Colonic mucosa (tissue), 4 donors: ENCODE measurements at regions not wholly inside any gene's neighbourhood (a gene's known extent, or its start where the extent isn't known, plus 50 kb on each side); places are given as distances from the start of the nearest gene placed in this dataset.

Experiments
- DNase-seq: peaks from one replicate; pipeline ENCODE4 v3.0.0-alpha.2; 2020
- H3K27ac ChIP-seq: fragments of 200-600 bp; one replicate; pipeline ENCODE4 v1.8.0; 2021
- H3K27me3 ChIP-seq: fragments of 200-600 bp; one replicate; pipeline ENCODE4 v1.8.0; 2021
- H3K36me3 ChIP-seq: fragments of 200-600 bp; one replicate; pipeline ENCODE4 v1.8.0; 2021
- H3K4me1 ChIP-seq: fragments of 200-600 bp; one replicate; pipeline ENCODE4 v1.8.0; 2021; ENCODE audit warnings: mild to moderate bottlenecking
- H3K4me3 ChIP-seq: fragments of 200-600 bp; one replicate; pipeline ENCODE4 v1.8.0; 2021
- H3K9ac ChIP-seq, 2 donors: one replicate each; pipeline ENCODE4 v1.7.0; 2013; ENCODE audit warnings: control low read depth in 2 of 2, low read depth in 2 of 2, low read length in 2 of 2
- H3K9me3 ChIP-seq: fragments of 200-600 bp; one replicate; pipeline ENCODE4 v1.8.0; 2021
- intact Hi-C: fragments of 100-400 bp; cut with DNase I; formaldehyde crosslinking; loops from one replicate; pipeline ENCODE4 v1.14.1; 2022
- TF ChIP-seq, protein P1 (sequence below): fragments of 200-600 bp; IDR thresholded peaks from one replicate; pipeline ENCODE4 v1.8.0; 2022; ENCODE audit warnings: antibody characterized with exemption, mild to moderate bottlenecking
- donor health status: healthy.
- donor health status: DM: no; HTN: no; CAD: no.
- donor health status: DM: no; HTN: no; CAD: no.

- Histone ChIP-seq H3K36me3 (no peaks in the 10 kb centered on the region), H3K4me1 (no peaks in the 10 kb centered on the region), H3K9ac (no peak overlapping the region), H3K27ac (no peak overlapping the region), H3K9me3 (no peaks in the 10 kb centered on the region), H3K27me3 (no peaks in the 10 kb centered on the region), H3K4me3 (no peak overlapping the region)
- TF ChIP-seq, protein P1, sequence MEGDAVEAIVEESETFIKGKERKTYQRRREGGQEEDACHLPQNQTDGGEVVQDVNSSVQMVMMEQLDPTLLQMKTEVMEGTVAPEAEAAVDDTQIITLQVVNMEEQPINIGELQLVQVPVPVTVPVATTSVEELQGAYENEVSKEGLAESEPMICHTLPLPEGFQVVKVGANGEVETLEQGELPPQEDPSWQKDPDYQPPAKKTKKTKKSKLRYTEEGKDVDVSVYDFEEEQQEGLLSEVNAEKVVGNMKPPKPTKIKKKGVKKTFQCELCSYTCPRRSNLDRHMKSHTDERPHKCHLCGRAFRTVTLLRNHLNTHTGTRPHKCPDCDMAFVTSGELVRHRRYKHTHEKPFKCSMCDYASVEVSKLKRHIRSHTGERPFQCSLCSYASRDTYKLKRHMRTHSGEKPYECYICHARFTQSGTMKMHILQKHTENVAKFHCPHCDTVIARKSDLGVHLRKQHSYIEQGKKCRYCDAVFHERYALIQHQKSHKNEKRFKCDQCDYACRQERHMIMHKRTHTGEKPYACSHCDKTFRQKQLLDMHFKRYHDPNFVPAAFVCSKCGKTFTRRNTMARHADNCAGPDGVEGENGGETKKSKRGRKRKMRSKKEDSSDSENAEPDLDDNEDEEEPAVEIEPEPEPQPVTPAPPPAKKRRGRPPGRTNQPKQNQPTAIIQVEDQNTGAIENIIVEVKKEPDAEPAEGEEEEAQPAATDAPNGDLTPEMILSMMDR = no peak
- intact Hi-C loops = no loop called here
- DNase-seq = no peak
These were observed 270.6 kb upstream of the PMFBP1 start for GRCh38 chr16:72442385-72443158.

DNA sequence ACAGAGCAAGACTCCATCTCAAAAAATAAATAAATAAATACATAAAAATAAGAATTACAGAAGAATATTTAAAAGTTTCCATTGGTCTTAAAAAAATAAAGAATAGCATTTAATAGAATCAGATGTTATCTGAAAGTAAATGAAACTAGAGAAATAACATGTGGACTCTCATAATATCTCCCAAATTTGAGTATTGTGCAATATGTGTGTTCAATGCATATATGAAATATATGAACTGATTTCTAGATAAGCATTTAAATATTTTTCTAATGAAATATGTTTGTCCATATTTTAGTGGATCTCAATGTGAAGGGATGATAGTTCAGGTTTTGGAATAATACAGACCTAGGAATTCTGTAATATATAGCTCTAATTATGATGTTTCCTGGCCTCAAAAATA is 265.9 kb upstream of the PMFBP1 start:
- no peak for DNase-seq
- TF ChIP-seq, protein P1 = no peak
- no peaks in the 10 kb centered on the region for H3K27me3 ChIP-seq
- intact Hi-C loops = no loop called here
- H3K27ac ChIP-seq = no peak overlapping the region
- no peaks in the 10 kb centered on the region for H3K36me3 ChIP-seq
- H3K9me3 ChIP-seq = no peaks in the 10 kb centered on the region
- no peak overlapping the region for H3K4me3 ChIP-seq
- H3K4me1 ChIP-seq = no peaks in the 10 kb centered on the region
- H3K9ac ChIP-seq = no peak overlapping the region

DNA sequence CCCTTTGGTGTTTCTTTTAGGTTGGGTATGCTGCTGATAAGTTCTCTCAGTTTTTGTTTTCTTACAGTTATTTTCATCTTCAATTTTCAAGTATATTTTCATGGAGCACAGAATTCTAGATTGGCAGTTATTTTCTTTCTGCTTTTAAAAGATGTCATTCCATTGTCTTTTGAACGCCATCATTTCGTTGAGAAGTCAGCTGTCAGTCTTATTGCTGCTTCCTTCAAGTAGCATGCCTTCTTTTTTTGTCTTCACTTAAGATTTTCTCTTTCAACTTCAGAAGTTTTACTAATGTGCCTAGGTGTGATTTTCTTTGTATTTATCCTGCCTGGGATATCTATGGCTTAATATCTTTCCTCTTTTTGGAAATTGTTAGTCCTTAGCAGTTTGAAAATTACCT is 262.2 kb upstream of the PMFBP1 start:
- no peak overlapping the region for H3K4me3 ChIP-seq
- DNase-seq = no peak
- H3K4me1 ChIP-seq = no peaks in the 10 kb centered on the region
- H3K9ac ChIP-seq = no peak overlapping the region
- H3K36me3 ChIP-seq = no peaks in the 10 kb centered on the region
- H3K9me3 ChIP-seq = no peaks in the 10 kb centered on the region
- H3K27ac ChIP-seq = no peak overlapping the region
- H3K27me3 ChIP-seq = no peaks in the 10 kb centered on the region
- TF ChIP-seq, protein P1 = no peak
- intact Hi-C loops = no loop called here

DNA sequence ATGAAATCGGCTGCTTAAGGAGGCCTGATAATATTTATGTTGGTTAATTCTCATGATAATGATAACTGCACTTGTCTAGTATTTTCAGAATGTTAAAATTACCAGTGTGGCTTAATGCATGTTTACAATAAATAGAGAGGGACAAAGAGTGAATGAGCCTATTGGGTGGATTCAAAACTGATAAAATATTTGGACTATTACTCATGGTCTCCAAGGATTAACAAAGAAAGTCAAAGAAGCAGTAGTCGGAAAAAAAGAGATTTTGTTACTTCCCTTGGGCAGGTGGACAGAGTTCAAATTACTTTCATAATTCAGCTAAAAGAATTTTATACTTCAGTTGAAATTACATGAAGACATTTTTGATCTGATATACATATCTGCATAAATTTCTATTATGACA is 258.2 kb upstream of the PMFBP1 start:
- DNase-seq = no peak
- Histone ChIP-seq H3K27ac (no peak overlapping the region), H3K4me3 (no peak overlapping the region), H3K9me3 (no peaks in the 10 kb centered on the region), H3K4me1 (no peaks in the 10 kb centered on the region), H3K36me3 (no peaks in the 10 kb centered on the region), H3K27me3 (no peaks in the 10 kb centered on the region), H3K9ac (no peak overlapping the region)
- intact Hi-C loops = no loop called here
- TF ChIP-seq, protein P1 = no peak

GRCh38 chr16:72429671-72430081 is 257.7 kb upstream of the PMFBP1 start:
- no peak for DNase-seq
- H3K4me1 ChIP-seq = no peaks in the 10 kb centered on the region
- H3K36me3 ChIP-seq = no peaks in the 10 kb centered on the region
- TF ChIP-seq, protein P1 = no peak
- H3K9me3 ChIP-seq = no peaks in the 10 kb centered on the region
- no peak overlapping the region for H3K9ac ChIP-seq
- intact Hi-C loops = no loop called here
- H3K27me3 ChIP-seq = no peaks in the 10 kb centered on the region
- H3K4me3 ChIP-seq = no peak overlapping the region
- no peak overlapping the region for H3K27ac ChIP-seq
